GM21528 (cell line): ENCODE measurements at regions not wholly inside any gene's neighbourhood (a gene's known extent, or its start where the extent isn't known, plus 50 kb on each side); places are given as distances from the start of the nearest gene placed in this dataset.

Experiments
- ATAC-seq: cut with Tn5 transposase; IDR thresholded peaks from one replicate; pipeline ENCODE4 v1.9.1; 2021; ENCODE audit warnings: mild to moderate bottlenecking, moderate library complexity; ENCODE audit not compliant: unreplicated experiment, low FRiP score

GRCh38 chr12:27179400-27180214, 64.5 kb upstream of the STK38L start:
- ATAC-seq = peak; percentile 91

- no peak for ATAC-seq
Observed at GRCh38 chr12:27180906-27181505, 63.1 kb upstream of the STK38L start.

- ATAC-seq = no peak
Observed at GRCh38 chr12:27183342-27183741, 60.7 kb upstream of the STK38L start.

- peak; percentile 77 for ATAC-seq
Observed at GRCh38 chr12:27185234-27186021, 58.7 kb upstream of the STK38L start.

- no peak for ATAC-seq
Observed at GRCh38 chr12:27186022-27186839, 57.9 kb upstream of the STK38L start.

DNA sequence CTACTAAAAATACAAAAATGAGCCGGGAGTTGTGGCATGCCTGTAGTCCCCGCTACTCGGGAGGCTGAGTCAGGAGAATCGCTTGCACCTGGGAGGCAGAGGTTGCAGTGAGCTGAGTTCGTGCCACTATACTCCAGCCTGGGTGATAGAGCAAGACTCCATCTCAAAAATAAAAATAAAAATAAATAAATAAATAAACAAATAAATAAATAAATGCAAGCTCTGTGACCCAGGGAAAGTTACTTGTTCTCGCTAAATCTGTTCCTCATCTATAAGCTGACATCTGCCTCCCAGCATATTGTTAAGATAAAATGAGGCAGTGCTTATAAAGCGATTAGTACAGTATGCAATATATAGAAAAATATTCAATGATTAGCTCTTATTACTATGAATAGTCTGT, 56.4 kb upstream of the STK38L start:
- ATAC-seq = no peak

GRCh38 chr12:27190761-27191160, 53.3 kb upstream of the STK38L start:
- ATAC-seq = no peak

GRCh38 chr12:27191531-27191930, 52.6 kb upstream of the STK38L start:
- no peak for ATAC-seq

DNA sequence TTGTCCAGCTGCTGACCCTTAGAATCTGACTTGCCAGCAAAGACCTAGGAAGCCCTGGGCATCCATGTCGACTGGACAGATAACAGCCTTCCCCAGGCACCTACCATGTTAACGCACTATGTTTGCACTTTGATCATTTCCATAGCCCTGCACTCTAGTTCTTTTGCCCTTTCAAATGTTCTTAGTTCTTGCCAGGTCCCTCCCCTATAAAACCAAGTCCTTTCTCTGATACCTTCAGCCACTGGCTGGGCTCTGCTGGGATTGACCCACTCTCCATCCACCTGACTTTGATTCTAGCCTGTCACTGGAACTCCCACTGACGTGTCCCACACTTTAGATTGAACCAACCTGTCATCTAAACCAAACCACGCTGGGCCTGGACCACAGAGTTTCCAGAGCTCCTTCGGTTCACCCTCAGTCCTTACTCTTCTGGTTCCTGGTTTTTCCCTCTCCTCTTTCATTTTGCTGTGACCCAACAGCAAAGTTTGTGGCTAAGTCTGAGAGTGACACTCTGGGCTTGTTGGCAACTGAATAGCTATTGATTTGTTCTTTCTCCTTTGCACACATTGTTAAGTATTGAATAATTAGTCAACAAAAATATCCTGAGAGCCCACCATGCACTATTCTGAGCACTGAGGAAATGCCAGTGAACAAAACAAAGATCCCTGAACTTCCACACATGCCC, 51.8 kb upstream of the STK38L start:
- no peak for ATAC-seq

GRCh38 chr12:27193106-27193505, 51.0 kb upstream of the STK38L start:
- ATAC-seq = no peak

GRCh38 chr12:27193854-27194544, 50.1 kb upstream of the STK38L start:
- ATAC-seq = no peak
